ENCODE measurements at regions not wholly inside any gene's neighbourhood (a gene's known extent, or its start where the extent isn't known, plus 50 kb on each side); places are given as distances from the start of the nearest gene placed in this dataset.
"Not testable (repeated sequence)": the region's sequence is repeated elsewhere in the genome, so short reads cannot be mapped to it uniquely, and the experiment has no call there.

GRCh38 chr1:121443001-121443540 is 258.3 kb downstream of the SRGAP2C start:
- DNase-seq, result no peak

DNA sequence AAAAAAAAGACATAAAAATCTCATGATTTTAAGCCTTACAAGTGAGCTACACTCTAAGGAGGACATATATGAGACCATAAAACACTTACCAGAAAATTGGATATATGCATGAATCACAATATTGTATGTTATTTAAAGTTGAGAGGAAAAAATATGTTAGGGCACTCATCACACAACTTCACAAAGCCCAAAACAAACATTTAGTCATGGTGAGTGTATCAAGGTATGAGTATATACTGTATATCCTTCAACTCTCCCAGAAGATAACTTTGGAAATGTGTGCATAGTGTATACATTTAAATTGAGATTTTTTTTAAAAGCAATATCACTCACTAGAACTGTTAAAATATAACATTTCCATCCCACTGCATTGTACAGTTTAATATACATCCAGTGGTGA is 259.3 kb downstream of the SRGAP2C start:
- DNase-seq, result no peak

DNA sequence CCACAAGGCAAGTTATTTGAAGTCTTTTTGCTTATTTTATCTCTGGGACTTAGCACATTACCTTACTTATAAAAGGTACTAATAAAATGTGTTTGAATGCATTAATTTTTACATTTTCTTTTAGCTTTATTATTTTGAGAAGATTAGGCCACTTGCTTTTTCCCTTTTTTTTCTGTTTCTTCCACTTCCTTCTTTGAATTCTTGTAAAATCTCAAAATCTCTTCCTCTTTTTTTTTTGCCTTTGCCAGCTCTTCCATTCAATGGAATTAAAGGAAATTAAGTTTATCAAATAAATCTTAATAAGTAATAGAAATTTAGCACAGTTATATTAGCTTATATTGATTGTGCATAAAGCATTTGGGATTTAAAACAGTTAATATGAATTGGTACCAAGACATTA is 260.9 kb downstream of the SRGAP2C start:
- no peak for DNase-seq

DNA sequence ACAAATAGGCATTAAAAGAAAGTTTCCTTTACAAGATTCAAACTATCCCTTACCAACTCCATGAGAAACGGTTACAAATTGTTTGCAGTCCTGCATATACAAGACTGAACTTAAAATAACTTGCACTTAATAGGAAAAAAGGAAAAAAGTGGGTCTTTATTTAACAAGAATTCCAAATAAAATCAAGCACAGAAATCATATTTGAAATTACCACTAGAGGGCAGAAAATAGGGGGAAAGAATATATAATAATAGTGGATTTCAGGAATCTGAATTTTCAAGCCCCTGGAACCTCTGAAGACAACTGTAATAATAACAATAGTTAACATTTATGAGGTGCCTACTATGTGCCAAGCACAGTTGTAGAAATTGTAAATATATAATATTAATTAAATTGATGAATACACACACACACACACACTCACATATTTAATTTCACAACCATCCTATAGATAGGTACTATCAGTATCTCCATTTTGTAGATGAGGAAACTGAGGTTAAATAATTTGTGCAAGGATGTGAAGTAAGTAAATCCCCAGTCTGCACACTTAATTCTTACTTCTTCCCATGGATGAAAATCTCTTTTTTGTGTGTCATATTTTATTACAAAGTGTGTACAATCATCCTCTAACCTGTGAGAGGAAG is 262.6 kb downstream of the SRGAP2C start:
- DNase-seq, result not testable (repeated sequence)

- not testable (repeated sequence) for DNase-seq
These were observed 263.3 kb downstream of the SRGAP2C start for GRCh38 chr1:121448064-121448463.

GRCh38 chr1:121448851-121449250 is 264.1 kb downstream of the SRGAP2C start:
- DNase-seq, result no peak

DNA sequence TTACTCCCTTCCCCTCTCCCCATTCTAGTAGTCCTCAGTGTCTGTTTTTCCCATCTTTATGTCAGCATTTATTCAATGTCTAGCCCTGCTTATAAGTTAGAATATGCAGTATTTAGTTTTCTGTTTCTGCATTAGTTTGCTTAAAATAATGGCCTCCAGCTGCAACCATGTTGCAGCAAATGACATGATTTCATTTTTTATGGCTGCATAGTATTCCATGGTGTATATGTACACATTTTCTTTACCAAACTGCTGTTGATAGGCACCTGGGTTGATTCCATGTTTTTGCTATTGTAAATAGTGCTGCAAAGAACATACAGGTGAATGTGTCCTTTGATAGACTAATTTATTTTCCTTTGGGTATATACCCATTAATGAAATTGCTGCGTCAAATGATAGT is 267.7 kb downstream of the SRGAP2C start:
- DNase-seq, result no peak

DNA sequence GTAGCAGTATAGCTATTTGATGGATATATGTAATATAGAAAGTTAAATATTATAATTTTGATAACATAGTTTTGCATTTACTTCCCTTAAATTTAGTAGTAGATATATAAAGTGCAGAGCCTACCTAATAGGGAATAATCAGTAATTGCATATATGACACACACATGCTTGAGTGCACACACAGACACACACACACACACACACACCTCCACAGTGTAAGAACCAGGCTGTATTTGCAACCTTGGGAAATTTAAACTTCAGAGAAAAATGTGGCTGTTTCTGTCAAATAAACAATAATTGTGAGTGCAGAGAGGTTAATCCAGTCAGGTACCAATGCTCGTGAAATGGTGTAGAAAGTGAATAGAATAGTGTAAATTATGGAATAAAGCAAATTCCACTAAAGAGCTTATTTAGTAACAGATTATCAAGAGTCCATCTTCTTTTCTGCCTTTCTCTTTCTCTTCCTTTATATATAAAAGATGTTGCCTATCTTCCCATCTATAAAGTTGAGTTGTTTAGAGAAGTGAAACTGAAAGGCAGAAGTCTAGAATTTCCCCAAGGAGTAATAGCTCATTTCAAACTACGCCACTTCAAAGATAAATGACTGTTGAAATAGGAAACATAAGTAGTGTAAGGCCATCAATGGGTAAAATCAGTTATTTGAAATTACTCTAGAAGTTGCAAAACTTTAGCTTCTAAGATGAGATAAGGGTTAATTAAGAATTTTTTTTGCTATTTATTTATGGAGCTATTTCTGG is 273.7 kb downstream of the SRGAP2C start:
- DNase-seq, result no peak

GRCh38 chr1:121459235-121459634 is 274.5 kb downstream of the SRGAP2C start:
- DNase-seq, result no peak

DNA sequence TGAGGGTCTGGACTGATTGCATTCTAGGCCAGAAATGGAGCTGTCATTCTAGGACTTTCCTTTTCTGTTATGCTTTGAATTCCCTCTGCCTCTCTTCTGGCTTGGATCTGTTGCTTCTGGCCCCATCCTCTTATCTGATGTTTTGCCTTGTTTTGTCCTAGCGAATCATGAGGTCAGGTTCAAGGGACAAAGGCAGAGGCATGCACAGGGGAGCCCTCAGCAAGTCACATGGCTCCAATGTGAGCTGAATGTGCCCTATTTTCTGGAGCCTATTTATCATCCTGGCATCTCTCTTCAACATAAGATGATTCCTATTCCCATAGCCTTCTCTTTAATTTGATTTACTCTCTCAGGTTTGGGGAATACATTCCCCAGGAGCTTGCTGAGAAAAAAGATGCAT is 284.6 kb downstream of the SRGAP2C start:
- DNase-seq, result not testable (repeated sequence)

GRCh38 chr1:121470401-121470800 is 285.6 kb downstream of the SRGAP2C start:
- DNase-seq, result not testable (repeated sequence)

DNA sequence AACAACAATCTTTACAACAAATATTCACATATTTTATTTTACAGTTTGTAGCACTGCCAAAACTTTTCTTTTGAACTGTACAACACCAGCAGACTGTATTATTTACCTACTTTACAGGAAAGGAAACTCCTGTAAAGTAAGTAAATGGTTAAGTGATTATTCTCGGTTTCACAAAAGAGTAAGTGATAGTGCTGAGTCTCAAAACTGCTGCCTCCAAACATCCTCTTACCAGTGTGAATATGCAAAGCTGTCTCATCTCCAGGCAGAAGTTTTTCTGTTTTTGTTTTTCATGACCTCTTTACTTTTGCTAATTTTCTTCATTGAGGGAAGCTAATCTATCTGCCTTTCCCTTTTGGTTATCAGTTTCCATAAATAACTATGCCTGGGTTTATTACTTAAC is 286.7 kb downstream of the SRGAP2C start:
- DNase-seq, result no peak

DNA sequence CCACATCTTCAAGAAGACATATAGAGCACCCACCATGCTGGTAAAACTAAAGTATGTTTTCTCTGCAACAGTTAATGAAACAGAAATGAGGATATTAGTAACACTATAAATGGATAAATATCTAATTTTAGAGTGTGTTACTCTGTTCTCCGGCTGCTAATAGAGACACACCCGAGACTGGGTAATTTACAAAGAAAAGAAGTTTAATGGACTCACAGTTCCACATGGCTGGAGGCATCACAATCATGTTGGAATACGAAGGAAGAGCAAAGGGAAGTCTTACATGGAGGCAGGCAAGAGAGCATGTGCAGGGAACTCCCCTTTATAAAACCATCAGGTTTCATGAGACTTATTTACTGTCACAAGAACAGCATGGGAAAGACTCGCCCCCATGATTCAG is 287.2 kb downstream of the SRGAP2C start:
- no peak for DNase-seq

- no peak for DNase-seq
These were observed 298.5 kb downstream of the SRGAP2C start for GRCh38 chr1:121483234-121483633.

DNA sequence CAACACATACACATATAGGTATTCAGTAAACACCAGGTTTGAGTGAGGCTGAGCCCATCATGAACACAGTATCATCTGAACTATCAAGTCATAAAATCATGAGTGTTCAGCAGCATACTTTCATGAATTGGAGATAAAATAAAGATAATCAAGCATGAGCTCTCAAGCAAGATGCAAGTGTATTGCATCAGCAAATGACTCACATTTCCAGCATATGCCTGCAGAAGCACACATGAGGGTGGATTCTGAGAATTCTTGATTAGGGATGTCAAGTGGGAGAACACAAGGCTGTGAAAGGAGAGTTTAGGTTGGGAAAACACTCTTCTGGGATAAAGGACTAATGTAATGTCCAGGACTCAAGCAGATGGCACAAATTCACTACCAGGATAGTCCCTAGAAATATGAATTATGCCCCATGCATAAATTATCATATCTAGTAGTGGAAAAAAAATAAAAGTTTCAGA is 299.2 kb downstream of the SRGAP2C start:
- no peak for DNase-seq

- DNase-seq, result not testable (repeated sequence)
These were observed 310.0 kb downstream of the SRGAP2C start for GRCh38 chr1:121494796-121495195.

DNA sequence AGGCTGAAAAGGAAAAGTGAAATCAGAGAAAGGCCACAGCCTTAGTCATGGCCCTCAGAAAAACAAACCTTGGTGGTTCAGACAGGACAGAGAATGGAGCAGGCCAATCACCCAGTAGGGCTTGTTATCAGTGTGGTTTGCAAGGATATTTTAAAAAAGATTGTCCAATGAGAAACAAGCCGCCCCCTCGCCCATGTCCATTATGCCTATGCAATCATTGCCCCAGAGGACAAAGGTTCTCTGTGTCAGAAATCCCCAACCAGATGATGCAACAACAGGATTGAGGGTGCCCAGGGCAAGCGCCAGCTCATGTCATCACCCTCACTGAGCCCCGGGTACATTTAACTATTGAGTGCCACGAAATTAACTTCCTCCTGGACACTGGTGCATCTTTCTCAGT is 326.7 kb downstream of the SRGAP2C start:
- DNase-seq, result not testable (repeated sequence)

GRCh38 chr1:121511876-121512275 is 327.1 kb downstream of the SRGAP2C start:
- DNase-seq, result not testable (repeated sequence)

- no peak for DNase-seq
These were observed 330.5 kb downstream of the SRGAP2C start for GRCh38 chr1:121515235-121515634.

GRCh38 chr1:121516234-121516967 is 331.6 kb downstream of the SRGAP2C start:
- DNase-seq, result no peak

- DNase-seq, result no peak
These were observed 332.9 kb downstream of the SRGAP2C start for GRCh38 chr1:121517586-121518230.

DNA sequence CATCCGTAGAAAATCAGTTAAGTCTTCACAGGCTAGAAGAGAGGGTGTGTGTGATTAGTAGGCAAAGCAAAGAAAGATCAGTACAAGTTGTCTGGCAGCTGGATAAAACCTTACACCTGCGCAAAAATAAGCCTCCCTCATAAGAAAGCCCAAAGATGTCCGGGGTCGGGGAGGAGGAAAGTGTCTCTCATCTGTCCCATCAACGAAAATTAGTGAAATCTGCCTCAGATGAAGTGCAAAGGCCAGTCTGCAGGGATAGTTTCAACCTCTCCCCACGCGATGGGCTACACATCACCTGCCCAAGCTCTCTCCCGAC is 333.9 kb downstream of the SRGAP2C start:
- no peak for DNase-seq

All from NCI-H2081 (cell line).